HG03457 (cell line): ENCODE measurements at regions not wholly inside any gene's neighbourhood (a gene's known extent, or its start where the extent isn't known, plus 50 kb on each side); places are given as distances from the start of the nearest gene placed in this dataset.
"Not testable (repeated sequence)": the region's sequence is repeated elsewhere in the genome, so short reads cannot be mapped to it uniquely, and the experiment has no call there.

ENCODE experiments used
- ATAC-seq: cut with Tn5 transposase; IDR thresholded peaks from one replicate; pipeline ENCODE4 v1.9.1; 2021; ENCODE audit warnings: moderate number of reproducible peaks; ENCODE audit not compliant: unreplicated experiment

- ATAC-seq, result no peak
Observed at GRCh38 chr7:69426705-69427104, 171.6 kb upstream of the AUTS2 start.

GRCh38 chr7:69428089-69428488 lies 170.2 kb upstream of the AUTS2 start:
- ATAC-seq, result no peak

- no peak for ATAC-seq
Observed at GRCh38 chr7:69429911-69430383, 168.3 kb upstream of the AUTS2 start.

DNA sequence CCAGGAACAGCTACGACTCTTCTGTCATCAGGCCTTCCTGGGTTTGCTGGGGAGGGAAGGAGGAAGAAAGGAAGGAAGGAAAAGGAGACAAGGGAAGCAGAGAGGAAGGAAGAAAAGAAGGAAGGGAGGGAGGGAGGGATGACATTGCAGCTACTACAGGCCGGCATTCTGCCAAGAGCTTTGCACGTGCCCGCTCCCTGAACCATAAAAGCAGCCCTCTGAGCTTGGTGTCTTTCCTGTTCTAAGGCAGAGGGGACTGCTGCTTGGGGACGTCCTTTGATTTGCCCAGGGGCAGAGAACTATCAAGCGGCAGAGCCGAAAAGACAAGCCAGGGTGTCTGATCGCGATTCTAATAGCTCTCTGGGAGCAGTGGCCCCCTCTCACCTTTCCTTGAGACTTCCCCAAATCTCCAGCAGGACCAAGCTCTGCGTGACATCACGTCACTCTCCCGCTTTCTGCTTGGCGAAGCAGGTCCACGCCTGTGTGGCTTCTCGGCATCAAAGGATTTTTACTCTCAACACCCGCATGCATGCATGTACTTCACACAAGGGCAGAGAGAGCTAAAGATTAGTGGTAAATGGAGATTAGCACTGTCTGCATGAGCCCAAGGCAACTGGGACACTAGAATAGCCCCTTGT lies 167.8 kb upstream of the AUTS2 start:
- no peak for ATAC-seq

GRCh38 chr7:69431626-69432025 lies 166.6 kb upstream of the AUTS2 start:
- no peak for ATAC-seq

DNA sequence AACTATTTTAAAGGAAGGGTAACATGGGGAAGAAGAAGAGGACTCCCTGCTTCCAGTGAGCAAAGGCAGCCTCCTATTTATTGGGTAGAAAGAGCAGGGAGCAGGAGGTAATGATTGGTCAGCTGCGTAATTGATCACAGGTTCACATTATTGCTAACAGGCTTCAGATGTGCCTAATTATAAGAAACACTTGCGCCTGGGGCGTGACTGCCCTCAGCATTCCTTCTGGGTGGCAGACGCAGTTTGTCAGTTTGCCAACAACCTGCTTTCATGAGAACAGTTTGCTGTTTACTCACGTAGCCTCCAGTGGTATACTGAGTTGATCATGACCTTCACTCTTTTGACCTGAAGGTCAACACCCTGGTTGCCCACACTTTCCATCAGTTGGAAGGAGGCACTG lies 166.0 kb upstream of the AUTS2 start:
- ATAC-seq, result not testable (repeated sequence)

DNA sequence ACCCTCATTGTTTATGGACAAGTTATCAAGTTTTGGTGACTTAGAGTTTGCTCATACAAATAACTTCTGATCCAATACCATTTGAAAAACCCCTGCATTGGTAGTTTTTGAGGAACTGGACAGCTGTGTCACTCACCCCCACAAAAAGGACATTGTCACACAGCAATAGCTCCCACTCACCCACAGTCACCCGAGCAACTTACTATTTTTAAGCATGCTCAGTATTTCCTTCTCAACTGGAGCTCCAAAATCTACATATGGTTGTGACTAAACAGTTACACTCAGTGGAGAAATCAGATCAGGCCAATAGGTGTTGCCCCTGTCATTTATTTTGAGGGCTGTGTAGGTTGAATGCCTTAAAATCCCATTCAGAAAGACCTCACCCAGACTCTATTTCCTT lies 165.2 kb upstream of the AUTS2 start:
- ATAC-seq, result no peak

- ATAC-seq, result no peak
Observed at GRCh38 chr7:69434398-69434815, 163.9 kb upstream of the AUTS2 start.

- ATAC-seq, result no peak
Observed at GRCh38 chr7:69435711-69436110, 162.6 kb upstream of the AUTS2 start.

GRCh38 chr7:69436946-69437345 lies 161.3 kb upstream of the AUTS2 start:
- no peak for ATAC-seq

GRCh38 chr7:69438584-69439412 lies 159.5 kb upstream of the AUTS2 start:
- ATAC-seq, result no peak

- no peak for ATAC-seq
Observed at GRCh38 chr7:69439636-69440325, 158.5 kb upstream of the AUTS2 start.

GRCh38 chr7:69440976-69441375 lies 157.3 kb upstream of the AUTS2 start:
- no peak for ATAC-seq

DNA sequence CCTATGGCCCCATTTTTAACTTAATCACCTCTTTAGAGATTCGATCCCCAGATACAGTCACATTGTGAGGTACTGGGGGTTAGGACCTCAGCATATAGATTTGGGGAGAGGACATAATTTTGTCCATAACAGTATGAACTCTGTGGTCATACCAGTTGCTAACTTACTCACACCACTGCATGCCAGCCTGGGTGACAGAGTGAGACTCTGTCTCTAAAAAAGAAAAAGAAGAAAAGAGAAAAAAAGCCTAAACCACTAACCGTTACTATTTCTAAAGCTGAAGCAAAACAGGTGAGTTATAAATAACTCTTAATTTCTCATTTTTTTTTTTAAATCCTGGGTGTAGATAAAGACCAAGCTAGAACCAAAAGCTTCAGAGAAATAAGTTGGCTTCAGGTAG lies 155.1 kb upstream of the AUTS2 start:
- ATAC-seq, result no peak

GRCh38 chr7:69445541-69445940 lies 152.7 kb upstream of the AUTS2 start:
- ATAC-seq, result no peak

DNA sequence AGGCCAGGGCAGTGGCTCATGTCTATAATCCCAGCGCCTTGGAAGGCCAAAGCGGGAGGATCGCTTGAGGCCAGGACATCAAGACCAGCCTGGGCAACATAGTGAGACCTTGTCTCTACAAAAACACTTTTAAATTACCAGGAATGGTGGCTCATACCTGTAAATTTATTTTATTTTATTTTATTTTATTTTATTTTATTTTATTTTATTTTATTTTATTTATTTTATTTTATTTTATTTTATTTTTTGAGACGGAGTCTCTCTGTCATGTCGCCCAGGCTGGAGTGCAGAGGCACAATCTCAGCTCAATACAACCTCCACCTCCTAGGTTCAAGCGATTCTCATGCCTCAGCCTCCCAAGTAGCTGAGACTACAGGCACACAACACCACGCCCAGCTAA lies 152.1 kb upstream of the AUTS2 start:
- ATAC-seq, result not testable (repeated sequence)

- no peak for ATAC-seq
Observed at GRCh38 chr7:69448071-69448470, 150.2 kb upstream of the AUTS2 start.

- ATAC-seq, result no peak
Observed at GRCh38 chr7:69450456-69450855, 147.8 kb upstream of the AUTS2 start.

DNA sequence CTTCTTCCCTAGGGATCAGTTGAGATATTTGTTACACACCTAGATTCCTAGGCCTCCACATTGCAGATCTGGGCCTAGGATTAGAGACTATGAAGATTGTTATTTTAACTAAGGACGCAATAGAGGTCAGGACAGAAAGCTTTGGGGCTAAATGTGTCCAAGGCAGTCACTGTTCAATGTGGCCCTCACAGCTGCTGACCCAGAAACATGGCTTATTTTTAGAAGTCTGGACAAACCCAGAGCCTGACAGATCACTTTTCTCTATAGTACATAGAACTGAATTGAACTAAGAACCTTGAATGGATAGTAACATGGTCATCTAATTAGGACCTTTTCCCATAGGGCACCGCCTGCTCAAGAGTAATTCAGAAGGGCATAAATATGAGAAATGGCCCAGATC lies 146.6 kb upstream of the AUTS2 start:
- no peak for ATAC-seq

DNA sequence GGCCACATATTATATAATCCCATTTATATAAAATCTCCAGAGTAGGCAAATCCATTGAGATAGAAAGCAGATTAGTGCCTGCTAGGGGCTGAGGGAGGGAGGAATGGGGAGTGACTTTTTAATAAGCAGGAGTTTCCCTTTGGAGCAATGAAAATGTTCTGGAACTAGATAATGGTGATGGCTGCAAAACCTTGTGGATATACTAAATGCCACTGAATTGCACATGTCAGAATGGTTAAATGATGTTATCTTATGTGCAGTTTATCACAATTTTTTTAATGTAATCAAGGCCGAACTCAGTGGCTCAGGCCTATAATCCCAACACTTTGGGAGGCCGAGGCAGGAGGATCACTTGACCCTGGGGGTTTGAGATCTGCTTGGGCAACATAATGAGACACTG lies 145.5 kb upstream of the AUTS2 start:
- no peak for ATAC-seq

DNA sequence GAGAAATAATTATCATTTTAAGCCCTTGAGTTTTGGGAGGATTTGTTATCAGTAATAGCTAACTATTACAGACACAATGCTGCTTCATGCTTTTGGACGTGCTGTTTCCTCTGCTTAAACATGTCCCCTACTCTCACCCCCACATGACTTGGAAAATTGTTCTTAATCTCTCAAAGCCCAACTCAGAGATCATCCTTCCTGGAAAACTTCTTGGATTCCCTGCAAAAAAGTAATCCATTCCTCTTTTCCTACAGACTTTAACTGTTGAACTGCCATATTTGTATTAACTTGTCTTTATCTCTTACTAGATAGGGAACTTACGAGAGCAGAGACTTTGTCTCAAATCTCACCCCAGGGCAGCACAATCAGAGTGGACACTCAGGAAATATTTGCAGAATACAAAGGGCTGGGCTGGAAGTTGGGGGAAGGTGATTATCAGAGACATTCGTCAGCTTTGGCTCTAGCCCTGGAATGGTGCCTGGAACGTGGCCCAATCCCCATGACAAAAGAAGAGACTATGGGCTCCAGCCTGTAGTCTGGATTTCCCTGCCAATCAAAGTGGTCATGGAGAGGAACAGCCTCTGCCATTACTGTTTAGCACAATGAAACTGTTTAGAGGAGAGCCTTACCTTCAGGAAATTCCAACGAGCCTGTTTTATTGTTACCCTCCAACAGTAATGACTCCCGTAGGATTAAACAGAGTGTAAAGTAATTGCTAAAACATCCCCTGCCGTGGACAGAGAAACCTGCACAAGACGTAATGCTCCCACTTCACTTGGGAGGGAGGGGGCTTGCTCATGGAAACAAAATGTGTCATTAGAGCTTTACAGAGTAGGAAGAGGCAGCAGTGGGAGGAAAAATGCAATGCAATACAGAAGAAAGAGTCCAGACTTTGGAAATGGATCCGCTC lies 140.4 kb upstream of the AUTS2 start:
- ATAC-seq, result no peak
